HCT116 (cell line): ENCODE measurements at regions not wholly inside any gene's neighbourhood (a gene's known extent, or its start where the extent isn't known, plus 50 kb on each side); places are given as distances from the start of the nearest gene placed in this dataset.

Source experiments
- ATF3 ChIP-seq: IDR thresholded peaks from 2 replicates; pipeline ENCODE4 v1.6.1; 2012
- CEBPB ChIP-seq: IDR thresholded peaks from 2 replicates; pipeline ENCODE4 v1.6.1; 2012; ENCODE audit warnings: low read depth
- CTCF ChIP-seq, 3 experiments: fragments of 200-600 bp in 1 of 3; sonication (generic) in 1 of 3; IDR thresholded peaks in 2 of 3; conservative IDR thresholded peaks in 1 of 3; 2 replicates each; pipeline ENCODE4 v1.5.1; 2012 to 2017; ENCODE audit warnings: low read depth in 2 of 3, low read length in 2 of 3, antibody characterized with exemption in 1 of 3, borderline replicate concordance in 1 of 3, control low read depth in 1 of 3, mild to moderate bottlenecking in 1 of 3, mixed read lengths in 1 of 3, mixed run types in 1 of 3, moderate library complexity in 1 of 3; ENCODE audit not compliant: insufficient read depth in 1 of 3
- EZH2 ChIP-seq: fragments of 200-600 bp; sonication (generic); IDR thresholded peaks from 2 replicates; pipeline ENCODE4 v1.6.1; 2017; ENCODE audit warnings: antibody characterized with exemption, mixed run types
- EZH2phosphoT487 ChIP-seq: fragments of 200-600 bp; IDR thresholded peaks from 2 replicates; pipeline ENCODE4 v1.6.1; 2018; ENCODE audit warnings: antibody characterized with exemption, borderline replicate concordance
- JUND ChIP-seq: IDR thresholded peaks from 2 replicates; pipeline ENCODE4 v1.6.1; 2012
- MAX ChIP-seq: IDR thresholded peaks from 2 replicates; pipeline ENCODE4 v1.6.1; 2012
- POLR2A ChIP-seq: IDR thresholded peaks from 2 replicates; pipeline ENCODE4 v1.7.0; 2011; ENCODE audit warnings: borderline replicate concordance; ENCODE audit not compliant: insufficient read depth, insufficient read length; ENCODE audit errors: extremely low read depth
- REST ChIP-seq: IDR thresholded peaks from 2 replicates; pipeline ENCODE4 v1.6.1; 2012; ENCODE audit warnings: low read depth
- SIN3A ChIP-seq: IDR thresholded peaks from 2 replicates; pipeline ENCODE4 v1.6.1; 2012; ENCODE audit warnings: low read depth
- SRF ChIP-seq: IDR thresholded peaks from 2 replicates; pipeline ENCODE4 v1.6.1; 2012; ENCODE audit warnings: low read depth
- YY1 ChIP-seq: IDR thresholded peaks from 2 replicates; pipeline ENCODE4 v1.6.1; 2011; ENCODE audit warnings: low read length, low read depth, moderate library complexity, mild to moderate bottlenecking; ENCODE audit not compliant: insufficient replicate concordance; ENCODE audit errors: extremely low read depth
- ZNF274 ChIP-seq: fragments of 200-500 bp; sonication (Bioruptor generic); IDR thresholded peaks from 2 replicates; pipeline ENCODE4 v1.6.1; 2014; ENCODE audit warnings: mild to moderate bottlenecking, low read depth, low read length, inconsistent platforms

GRCh38 chr12:113638460-113638775 lies 166.7 kb upstream of the LHX5 start:
- TF ChIP-seq POLR2A (no peak), ATF3 (no peak), SIN3A (no peak), CTCF (IDR thresholded peaks at IDR 0.05 in 2 of 3, conservative IDR thresholded peaks at IDR 0.05 in 1 of 3; ENCODE audit: borderline replicate concordance in 1 of 3, insufficient read depth in 1 of 3, low read depth in 2 of 3, low read length in 2 of 3) (no peak), ZNF274 (no peak), SRF (no peak), EZH2phosphoT487 (no peak), REST (no peak), EZH2 (no peak), YY1 (no peak), CEBPB (no peak), JUND (no peak), MAX (no peak)
